ENCODE measurements at regions not wholly inside any gene's neighbourhood (a gene's known extent, or its start where the extent isn't known, plus 50 kb on each side); places are given as distances from the start of the nearest gene placed in this dataset.

- DNase-seq (ENCODE audit: low read depth): no peak
- H3K4me3 ChIP-seq (ENCODE audit: low read depth, low read length): no peak overlapping the region
- TF ChIP-seq, protein P1, sequence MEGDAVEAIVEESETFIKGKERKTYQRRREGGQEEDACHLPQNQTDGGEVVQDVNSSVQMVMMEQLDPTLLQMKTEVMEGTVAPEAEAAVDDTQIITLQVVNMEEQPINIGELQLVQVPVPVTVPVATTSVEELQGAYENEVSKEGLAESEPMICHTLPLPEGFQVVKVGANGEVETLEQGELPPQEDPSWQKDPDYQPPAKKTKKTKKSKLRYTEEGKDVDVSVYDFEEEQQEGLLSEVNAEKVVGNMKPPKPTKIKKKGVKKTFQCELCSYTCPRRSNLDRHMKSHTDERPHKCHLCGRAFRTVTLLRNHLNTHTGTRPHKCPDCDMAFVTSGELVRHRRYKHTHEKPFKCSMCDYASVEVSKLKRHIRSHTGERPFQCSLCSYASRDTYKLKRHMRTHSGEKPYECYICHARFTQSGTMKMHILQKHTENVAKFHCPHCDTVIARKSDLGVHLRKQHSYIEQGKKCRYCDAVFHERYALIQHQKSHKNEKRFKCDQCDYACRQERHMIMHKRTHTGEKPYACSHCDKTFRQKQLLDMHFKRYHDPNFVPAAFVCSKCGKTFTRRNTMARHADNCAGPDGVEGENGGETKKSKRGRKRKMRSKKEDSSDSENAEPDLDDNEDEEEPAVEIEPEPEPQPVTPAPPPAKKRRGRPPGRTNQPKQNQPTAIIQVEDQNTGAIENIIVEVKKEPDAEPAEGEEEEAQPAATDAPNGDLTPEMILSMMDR (conservative IDR thresholded peaks at IDR 0.05; ENCODE audit: low read depth, low read length): no peak
Observed at GRCh38 chr1:37242501-37242900, 208.2 kb upstream of the GRIK3 start.

DNA sequence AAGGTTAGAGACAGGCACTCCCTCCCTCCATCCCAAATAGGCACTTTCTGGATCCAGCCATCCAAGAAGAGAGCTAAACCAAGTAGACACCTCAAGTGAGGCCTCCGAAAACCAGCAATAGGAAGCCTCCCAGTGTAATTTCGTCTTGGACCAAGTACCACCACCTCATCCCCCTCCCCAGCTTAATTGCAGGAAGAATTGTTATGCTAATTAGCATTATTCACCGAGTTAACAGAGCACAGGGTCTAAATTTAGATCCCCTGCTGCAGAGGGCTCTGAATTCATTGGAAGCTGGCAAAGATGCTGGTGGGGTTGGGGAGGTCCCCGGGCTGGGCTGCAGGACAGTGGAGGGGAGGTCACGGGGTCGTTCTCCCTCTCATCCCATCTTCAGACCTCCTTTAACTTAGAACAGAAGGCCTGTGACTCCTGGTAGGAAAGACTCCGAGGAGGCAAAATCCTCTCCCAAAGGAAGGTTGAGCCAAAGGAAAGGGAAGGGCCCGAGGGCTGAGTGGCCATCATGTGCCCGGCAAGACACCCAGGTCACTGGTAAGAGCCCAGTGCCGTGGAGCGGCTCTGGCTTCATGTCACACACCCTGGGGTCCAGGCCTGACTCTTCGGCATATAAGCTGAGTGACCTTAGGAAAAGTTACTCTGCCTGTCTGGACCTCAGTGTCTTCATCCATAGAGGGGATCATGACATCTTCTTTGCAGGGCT lies 209.2 kb upstream of the GRIK3 start:
- no peak overlapping the region for H3K4me3 ChIP-seq (ENCODE audit: low read depth, low read length)
- DNase-seq (ENCODE audit: low read depth): no peak
- TF ChIP-seq, protein P1 (conservative IDR thresholded peaks at IDR 0.05; ENCODE audit: low read depth, low read length): no peak

DNA sequence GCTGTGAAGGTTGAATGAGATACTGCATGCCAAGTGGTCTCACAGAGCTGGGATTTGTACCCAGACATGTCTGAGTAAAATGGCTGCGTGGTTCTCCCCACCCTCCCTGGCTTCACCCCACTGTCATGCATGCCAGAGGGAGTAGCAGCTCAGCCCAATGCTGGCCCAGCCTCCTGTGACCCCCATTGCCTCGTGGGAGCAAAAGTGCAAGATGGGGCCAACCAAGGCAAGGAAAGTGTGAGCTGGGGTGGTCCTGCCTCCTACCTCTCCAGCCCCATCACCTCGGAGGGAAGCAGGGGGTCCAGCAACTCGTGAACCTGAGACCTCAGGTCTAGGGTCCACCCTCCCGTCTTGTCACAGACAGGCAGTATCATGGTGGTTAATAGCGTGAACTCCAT lies 209.8 kb upstream of the GRIK3 start:
- TF ChIP-seq, protein P1 (conservative IDR thresholded peaks at IDR 0.05; ENCODE audit: low read depth, low read length): no peak

DNA sequence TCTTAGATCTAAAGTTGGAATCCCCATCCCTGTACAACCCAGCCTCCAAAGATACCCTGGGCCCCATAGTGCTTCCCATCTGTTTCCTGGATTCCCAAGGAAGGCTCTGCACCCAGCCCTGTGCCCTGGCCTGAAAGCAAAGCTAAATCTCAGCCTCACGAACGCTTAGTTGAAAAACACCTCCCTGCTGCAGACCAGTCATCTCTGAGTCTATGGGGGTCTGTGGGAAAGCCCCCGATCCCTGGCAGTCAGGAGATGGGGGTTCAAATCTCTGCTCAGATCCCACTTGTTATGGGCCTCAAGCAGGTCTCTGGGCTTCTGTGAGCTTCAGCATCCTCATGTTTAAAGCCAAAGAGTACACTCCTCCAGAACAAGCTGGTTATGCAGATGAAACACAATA lies 210.5 kb upstream of the GRIK3 start:
- TF ChIP-seq, protein P1 (conservative IDR thresholded peaks at IDR 0.05; ENCODE audit: low read depth, low read length): no peak
- no peak overlapping the region for H3K4me3 ChIP-seq (ENCODE audit: low read depth, low read length)
- no peak for DNase-seq (ENCODE audit: low read depth)

More for the DNA sequence above, 209.8 kb upstream of the GRIK3 start:
- no peak overlapping the region for H3K4me3 ChIP-seq (ENCODE audit: low read depth, low read length)
- DNase-seq (ENCODE audit: low read depth): no peak

DNA sequence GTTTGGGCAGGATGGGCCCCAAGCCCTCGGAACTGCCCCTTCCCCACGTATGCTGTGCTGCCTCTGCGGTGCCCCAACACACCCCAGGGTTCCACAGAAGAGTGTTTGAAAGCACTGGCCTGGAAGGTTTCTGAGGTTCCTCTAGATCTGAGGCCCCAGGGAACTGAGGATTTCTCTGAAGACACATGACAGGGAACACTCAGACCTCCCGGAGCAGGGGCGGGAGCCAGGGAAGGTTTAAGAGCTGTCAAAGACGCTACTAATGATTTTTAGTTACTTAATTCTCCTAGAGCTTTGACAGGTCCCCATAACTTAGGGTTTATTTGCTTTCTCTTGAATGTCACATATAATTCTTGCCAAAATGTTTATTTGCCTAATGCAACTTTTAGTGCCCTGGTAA lies 212.3 kb upstream of the GRIK3 start:
- no peak for DNase-seq (ENCODE audit: low read depth)
- TF ChIP-seq, protein P1 (conservative IDR thresholded peaks at IDR 0.05; ENCODE audit: low read depth, low read length): no peak
- H3K4me3 ChIP-seq (ENCODE audit: low read depth, low read length): no peak overlapping the region

DNA sequence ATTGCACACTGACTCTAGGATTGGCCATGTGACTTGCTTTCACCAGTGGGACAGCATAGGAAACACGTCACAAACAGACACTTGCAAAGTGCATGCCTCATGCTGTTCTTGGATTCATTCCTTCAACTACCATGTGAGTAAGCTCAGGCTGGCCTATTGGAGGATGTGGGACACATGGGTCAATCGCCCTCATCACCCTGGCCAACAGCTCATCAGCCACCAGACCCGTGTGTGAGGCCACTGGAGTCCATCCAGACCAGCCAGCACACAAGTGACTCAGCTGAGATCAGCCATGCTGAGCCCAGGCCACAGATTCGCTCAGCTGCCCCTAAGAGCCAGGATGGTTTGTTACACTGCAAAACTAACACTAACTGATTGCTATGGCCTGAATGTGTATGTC lies 216.1 kb upstream of the GRIK3 start:
- TF ChIP-seq, protein P1 (conservative IDR thresholded peaks at IDR 0.05; ENCODE audit: low read depth, low read length): no peak
- H3K4me3 ChIP-seq (ENCODE audit: low read depth, low read length): no peak overlapping the region
- no peak for DNase-seq (ENCODE audit: low read depth)

GRCh38 chr1:37255136-37255795 lies 219.1 kb upstream of the ZC3H12A start:
- no peak for DNase-seq (ENCODE audit: low read depth)
- TF ChIP-seq, protein P1 (conservative IDR thresholded peaks at IDR 0.05; ENCODE audit: low read depth, low read length): no peak
- H3K4me3 ChIP-seq (ENCODE audit: low read depth, low read length): no peak overlapping the region
